GM12873 (cell line): ENCODE measurements at regions not wholly inside any gene's neighbourhood (a gene's known extent, or its start where the extent isn't known, plus 50 kb on each side); places are given as distances from the start of the nearest gene placed in this dataset.

ENCODE experiments used
- CTCF ChIP-seq: IDR thresholded peaks from 2 replicates; pipeline ENCODE4 v1.5.1; 2012; ENCODE audit warnings: low read depth, mild to moderate bottlenecking, moderate library complexity, low read length, control low read depth; ENCODE audit not compliant: insufficient read depth; ENCODE audit errors: missing control alignments

- TF ChIP-seq CTCF: no peak
These were observed 441.0 kb upstream of the ERCC4 start for GRCh38 chr16:13478991-13479390.

- no peak for TF ChIP-seq CTCF
These were observed 440.4 kb upstream of the ERCC4 start for GRCh38 chr16:13479549-13479948.

GRCh38 chr16:13480801-13481200 is 439.2 kb upstream of the ERCC4 start:
- TF ChIP-seq CTCF: no peak

- TF ChIP-seq CTCF: no peak
These were observed 436.8 kb upstream of the ERCC4 start for GRCh38 chr16:13483121-13483520.

GRCh38 chr16:13492046-13492445 is 427.9 kb upstream of the ERCC4 start:
- no peak for TF ChIP-seq CTCF

GRCh38 chr16:13503960-13504635 is 415.9 kb upstream of the ERCC4 start:
- no peak for TF ChIP-seq CTCF

- no peak for TF ChIP-seq CTCF
These were observed 412.4 kb upstream of the ERCC4 start for GRCh38 chr16:13507530-13507929.
